ENCODE measurements at regions not wholly inside any gene's neighbourhood (a gene's known extent, or its start where the extent isn't known, plus 50 kb on each side); places are given as distances from the start of the nearest gene placed in this dataset.

GRCh38 chr19:31810536-31811109, 461.4 kb upstream of the TSHZ3 start:
- TF ChIP-seq CTCF (IDR thresholded peaks at IDR 0.05) (no peak), ZFX (IDR thresholded peaks at IDR 0.05; ENCODE audit: borderline replicate concordance) (no peak)
- no peak overlapping the region for H3K27ac ChIP-seq

GRCh38 chr19:31817971-31818797, 468.9 kb upstream of the TSHZ3 start:
- TF ChIP-seq CTCF (IDR thresholded peaks at IDR 0.05) (no peak), ZFX (IDR thresholded peaks at IDR 0.05; ENCODE audit: borderline replicate concordance) (no peak)
- no peak overlapping the region for H3K27ac ChIP-seq

GRCh38 chr19:31818798-31819105, 469.5 kb upstream of the TSHZ3 start:
- TF ChIP-seq CTCF (IDR thresholded peaks at IDR 0.05) (no peak), ZFX (IDR thresholded peaks at IDR 0.05; ENCODE audit: borderline replicate concordance) (no peak)
- H3K27ac ChIP-seq: no peak overlapping the region

GRCh38 chr19:31819837-31820236, 470.6 kb upstream of the TSHZ3 start:
- no peak for TF ChIP-seq ZFX (IDR thresholded peaks at IDR 0.05; ENCODE audit: borderline replicate concordance)
- no peak overlapping the region for H3K27ac ChIP-seq

- H3K27ac ChIP-seq: no peak overlapping the region
- no peak for TF ChIP-seq CTCF (IDR thresholded peaks at IDR 0.05)
These were observed 472.1 kb upstream of the TSHZ3 start for GRCh38 chr19:31821346-31821745.

- TF ChIP-seq CTCF (IDR thresholded peaks at IDR 0.05): no peak
- no peak overlapping the region for H3K27ac ChIP-seq
These were observed 476.2 kb upstream of the TSHZ3 start for GRCh38 chr19:31825134-31826094.

GRCh38 chr19:31826325-31826724, 477.1 kb upstream of the TSHZ3 start:
- no peak for TF ChIP-seq CTCF (IDR thresholded peaks at IDR 0.05)
- no peak for TF ChIP-seq ZFX (IDR thresholded peaks at IDR 0.05; ENCODE audit: borderline replicate concordance)
- H3K27ac ChIP-seq: no peak overlapping the region
